ENCODE measurements at regions not wholly inside any gene's neighbourhood (a gene's known extent, or its start where the extent isn't known, plus 50 kb on each side); places are given as distances from the start of the nearest gene placed in this dataset.

GRCh38 chr13:27327633-27328032 lies 57.0 kb downstream of the RASL11A start:
- DNase-seq (ENCODE audit: low spot score), result no peak
- Histone ChIP-seq H3K27ac (no peak overlapping the region), H3K4me3 (no peak overlapping the region)
- TF ChIP-seq CTCF (IDR thresholded peaks at IDR 0.05), result no peak

- TF ChIP-seq CTCF (IDR thresholded peaks at IDR 0.05), result no peak
- Histone ChIP-seq H3K4me3 (no peak overlapping the region), H3K27ac (no peak overlapping the region)
- no peak for DNase-seq (ENCODE audit: low spot score)
Measured at GRCh38 chr13:27329210-27329609, 58.6 kb downstream of the RASL11A start.

- no peak for TF ChIP-seq CTCF (IDR thresholded peaks at IDR 0.05)
- Histone ChIP-seq H3K4me3 (no peak overlapping the region), H3K27ac (no peak overlapping the region)
- no peak for DNase-seq (ENCODE audit: low spot score)
Measured at GRCh38 chr13:27334774-27335435, 64.3 kb downstream of the RASL11A start.

GRCh38 chr13:27336014-27336673 lies 65.5 kb downstream of the RASL11A start:
- TF ChIP-seq CTCF (IDR thresholded peaks at IDR 0.05), result no peak
- no peak for DNase-seq (ENCODE audit: low spot score)
- no peak overlapping the region for H3K4me3 ChIP-seq

GRCh38 chr13:27338207-27338606 lies 67.6 kb downstream of the RASL11A start:
- no peak for DNase-seq (ENCODE audit: low spot score)
- Histone ChIP-seq H3K27ac (no peak overlapping the region), H3K4me3 (no peak overlapping the region)
- TF ChIP-seq CTCF (IDR thresholded peaks at IDR 0.05), result no peak

More at GRCh38 chr13:27336014-27336673, 65.5 kb downstream of the RASL11A start:
- no peak overlapping the region for H3K27ac ChIP-seq

- no peak for DNase-seq (ENCODE audit: low spot score)
- no peak overlapping the region for H3K4me3 ChIP-seq
- no peak overlapping the region for H3K27ac ChIP-seq
- no peak for TF ChIP-seq CTCF (IDR thresholded peaks at IDR 0.05)
Measured at GRCh38 chr13:27338816-27339215, 68.2 kb downstream of the RASL11A start.

- no peak for DNase-seq (ENCODE audit: low spot score)
- TF ChIP-seq CTCF (IDR thresholded peaks at IDR 0.05), result no peak
- H3K4me3 ChIP-seq, result no peak overlapping the region
- no peak overlapping the region for H3K27ac ChIP-seq
Measured at GRCh38 chr13:27339299-27339698, 68.7 kb downstream of the RASL11A start.

All from coronary artery (tissue), 2 donors.